ENCODE measurements at regions not wholly inside any gene's neighbourhood (a gene's known extent, or its start where the extent isn't known, plus 50 kb on each side); places are given as distances from the start of the nearest gene placed in this dataset.
"Not testable (repeated sequence)": the region's sequence is repeated elsewhere in the genome, so short reads cannot be mapped to it uniquely, and the experiment has no call there.

GRCh38 chr20:26006164-26006563 lies 309.5 kb upstream of the ZNF337 start:
- not testable (repeated sequence) for H3K27ac ChIP-seq (ENCODE audit: low read depth); H3K27me3 ChIP-seq (ENCODE audit: insufficient read depth); H3F3A ChIP-seq (replicated peaks; ENCODE audit: low read depth); H2AFZ ChIP-seq; H4K20me1 ChIP-seq (replicated peaks; ENCODE audit: insufficient read depth); DNase-seq (ENCODE audit: low spot score); H3K9me2 ChIP-seq (ENCODE audit: insufficient read depth); H3K36me3 ChIP-seq (ENCODE audit: insufficient read depth); H3K36me3 Mint-ChIP-seq (ENCODE audit: low read depth); ATAC-seq; H3K79me2 ChIP-seq (replicated peaks; ENCODE audit: insufficient read depth); H3K9me3 Mint-ChIP-seq; H3K4me2 ChIP-seq; H3K27me3 Mint-ChIP-seq (ENCODE audit: insufficient read depth, low read depth, poor library complexity); H3K4me3 Mint-ChIP-seq; H3K4me1 Mint-ChIP-seq; H3K4me1 ChIP-seq (ENCODE audit: insufficient read depth); H3K27ac Mint-ChIP-seq; H3K4me3 ChIP-seq

GRCh38 chr20:26003959-26004358 lies 307.3 kb upstream of the ZNF337 start:
- not testable (repeated sequence) for H3K79me2 ChIP-seq (replicated peaks; ENCODE audit: insufficient read depth); H3K4me3 Mint-ChIP-seq; H3K27ac ChIP-seq (ENCODE audit: low read depth)

GRCh38 chr20:25997367-25998038 lies 300.9 kb upstream of the ZNF337 start:
- H3K4me3 Mint-ChIP-seq; H3K36me3 Mint-ChIP-seq (ENCODE audit: low read depth); ATAC-seq; H3K27ac ChIP-seq (ENCODE audit: low read depth); H3K79me2 ChIP-seq (replicated peaks; ENCODE audit: insufficient read depth); H3F3A ChIP-seq (replicated peaks; ENCODE audit: low read depth); H3K9me3 Mint-ChIP-seq; H3K9me2 ChIP-seq (ENCODE audit: insufficient read depth); H3K4me3 ChIP-seq; H3K27me3 ChIP-seq (ENCODE audit: insufficient read depth); H3K4me2 ChIP-seq; H3K36me3 ChIP-seq (ENCODE audit: insufficient read depth); H4K20me1 ChIP-seq (replicated peaks; ENCODE audit: insufficient read depth); H3K27me3 Mint-ChIP-seq (ENCODE audit: insufficient read depth, low read depth, poor library complexity); H3K4me1 ChIP-seq (ENCODE audit: insufficient read depth); H3K4me1 Mint-ChIP-seq; DNase-seq (ENCODE audit: low spot score); H2AFZ ChIP-seq; H3K27ac Mint-ChIP-seq: not testable (repeated sequence)

More at GRCh38 chr20:26003959-26004358, 307.3 kb upstream of the ZNF337 start:
- not testable (repeated sequence) for H3K27ac Mint-ChIP-seq; H3K9me3 Mint-ChIP-seq; H3K9me2 ChIP-seq (ENCODE audit: insufficient read depth); ATAC-seq; DNase-seq (ENCODE audit: low spot score); H3K4me3 ChIP-seq; H3K4me1 Mint-ChIP-seq; H3K36me3 Mint-ChIP-seq (ENCODE audit: low read depth); H3K27me3 Mint-ChIP-seq (ENCODE audit: insufficient read depth, low read depth, poor library complexity); H3K36me3 ChIP-seq (ENCODE audit: insufficient read depth); H3K4me2 ChIP-seq; H3K27me3 ChIP-seq (ENCODE audit: insufficient read depth); H3F3A ChIP-seq (replicated peaks; ENCODE audit: low read depth); H4K20me1 ChIP-seq (replicated peaks; ENCODE audit: insufficient read depth); H3K4me1 ChIP-seq (ENCODE audit: insufficient read depth); H2AFZ ChIP-seq

- Mint-ChIP-seq H3K4me3 (no peak overlapping the region), H3K36me3 (ENCODE audit: low read depth) (no peaks in the 10 kb centered on the region; the same call in 2 of the 3 replicates), H3K27me3 (ENCODE audit: insufficient read depth, low read depth, poor library complexity) (no peaks in the 10 kb centered on the region), H3K27ac (no peak overlapping the region), H3K4me1 (peaks cover 5% of the 10 kb centered on the region), H3K9me3 (peaks cover 7% of the 10 kb centered on the region; the same call in 2 of the 3 replicates)
- ATAC-seq: peak; percentile 37; the same call in 1 of the 3 replicates
- Histone ChIP-seq H3K27me3 (ENCODE audit: insufficient read depth) (no peaks in the 10 kb centered on the region), H3F3A (replicated peaks; ENCODE audit: low read depth) (no peaks in the 10 kb centered on the region), H3K36me3 (ENCODE audit: insufficient read depth) (no peaks in the 10 kb centered on the region), H3K4me2 (no peak overlapping the region), H2AFZ (no peak overlapping the region), H3K4me3 (no peak overlapping the region), H4K20me1 (replicated peaks; ENCODE audit: insufficient read depth) (no peaks in the 10 kb centered on the region), H3K9me2 (ENCODE audit: insufficient read depth) (no peaks in the 10 kb centered on the region), H3K4me1 (ENCODE audit: insufficient read depth) (no peaks in the 10 kb centered on the region), H3K27ac (ENCODE audit: low read depth) (no peak overlapping the region), H3K79me2 (replicated peaks; ENCODE audit: insufficient read depth) (no peaks in the 10 kb centered on the region)
- no peak for DNase-seq (ENCODE audit: low spot score)
- no peak for TF ChIP-seq ZNF114 (CRISPR knock-in tag; IDR thresholded peaks at IDR 0.05)
- no peak for TF ChIP-seq EZH2phosphoT487 (IDR thresholded peaks at IDR 0.05; ENCODE audit: unreplicated experiment)
- TF ChIP-seq ZNF331 (CRISPR knock-in tag; IDR thresholded peaks at IDR 0.05; ENCODE audit: low read depth): no peak
- no peak for TF ChIP-seq ZNF462 (CRISPR knock-in tag; IDR thresholded peaks at IDR 0.05)
- TF ChIP-seq POLR2AphosphoS5 (IDR thresholded peaks at IDR 0.05; ENCODE audit: low read depth): no peak
Observed at GRCh38 chr20:25992146-25992545, 295.5 kb upstream of the ZNF337 start.

Measured in GM23338 (cell line).